Naive thymus-derived CD8-positive, alpha-beta T cell (primary cell): ENCODE measurements at regions not wholly inside any gene's neighbourhood (a gene's known extent, or its start where the extent isn't known, plus 50 kb on each side); places are given as distances from the start of the nearest gene placed in this dataset.
"Not testable (repeated sequence)": the region's sequence is repeated elsewhere in the genome, so short reads cannot be mapped to it uniquely, and the experiment has no call there.

ENCODE experiments used
- ATAC-seq, 2 donors: fragments of 150-1000 bp; cut with Tn5 transposase in 1 of 2; sonication (Bioruptor Pico), chemical (Tn5 transposase) in 1 of 2; 1 replicate in 1 of 2; 2 replicates in 1 of 2; pipeline ENCODE4 v1.10.0; 2021; ENCODE audit warnings: mild to moderate bottlenecking in 2 of 2, moderate library complexity in 2 of 2
- POLR2A ChIA-PET: fragments of 350-600 bp; sonication (Branson Sonifier 250); formaldehyde crosslinking; loops from one replicate; lab custom pipeline; 2021; ENCODE audit warnings: antibody characterized with exemption; lab: Charles Lee
- DNase-seq, 10 donors: peaks; one replicate each; pipeline versions ENCODE4 v3.0.0 to v3.0.0-alpha.2; 2020 to 2022
- H3K27ac Mint-ChIP-seq, 10 donors: one replicate each; pipeline ENCODE4 v1.8.0; 2020 to 2022; ENCODE audit warnings: mild to moderate bottlenecking in 10 of 10, mixed read lengths in 10 of 10, moderate library complexity in 4 of 10, inconsistent platforms in 1 of 10
- H3K27me3 Mint-ChIP-seq, 5 donors: one replicate each; pipeline ENCODE4 v1.8.0; 2021 to 2022; ENCODE audit warnings: mixed read lengths in 5 of 5
- H3K36me3 Mint-ChIP-seq, 3 donors: one replicate each; pipeline ENCODE4 v1.8.0; 2020 to 2022; ENCODE audit warnings: mixed read lengths in 3 of 3, mild to moderate bottlenecking in 2 of 3, inconsistent platforms in 1 of 3
- H3K4me1 Mint-ChIP-seq, 4 donors: one replicate each; pipeline ENCODE4 v1.8.0; 2021 to 2022; ENCODE audit warnings: mixed read lengths in 4 of 4
- H3K4me3 Mint-ChIP-seq, 10 donors: one replicate each; pipeline ENCODE4 v1.8.0; 2020 to 2022; ENCODE audit warnings: mild to moderate bottlenecking in 10 of 10, mixed read lengths in 10 of 10, moderate library complexity in 6 of 10, inconsistent platforms in 1 of 10
- H3K9me3 Mint-ChIP-seq, 9 donors: one replicate each; pipeline ENCODE4 v1.8.0; 2020 to 2022; ENCODE audit warnings: mixed read lengths in 9 of 9, mild to moderate bottlenecking in 3 of 9, inconsistent platforms in 1 of 9, moderate library complexity in 1 of 9

DNA sequence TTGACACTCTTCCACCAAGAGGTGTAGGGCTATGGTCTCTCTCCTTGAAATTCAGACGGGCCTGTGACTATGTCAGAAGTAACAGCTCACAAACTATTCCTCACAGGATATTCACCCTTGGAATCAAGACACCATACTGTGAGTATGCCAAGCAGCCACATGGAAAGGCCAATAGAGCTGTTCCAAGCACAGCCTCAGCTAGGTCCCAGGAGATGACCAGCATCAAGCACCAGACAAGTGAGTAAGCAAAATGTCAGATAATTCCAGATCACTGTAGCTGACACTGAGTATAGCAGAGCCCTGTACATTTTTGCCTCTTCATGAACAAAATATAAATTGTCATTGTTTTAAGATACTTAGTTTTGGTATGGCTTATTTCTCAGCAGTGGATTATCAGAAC lies 88.1 kb upstream of the KCND2 start:
- Mint-ChIP-seq H3K4me3 (no peak overlapping the region), H3K36me3 (no peaks in the 10 kb centered on the region), H3K27ac (no peak overlapping the region), H3K27me3 (no peaks in the 10 kb centered on the region), H3K4me1 (no peaks in the 10 kb centered on the region), H3K9me3 (peaks cover 0 to 11% (median 3%) of the 10 kb centered on the region in 9 donors)
- ATAC-seq (no peak), DNase-seq (no peak)
- POLR2A ChIA-PET, result no interaction called here

DNA sequence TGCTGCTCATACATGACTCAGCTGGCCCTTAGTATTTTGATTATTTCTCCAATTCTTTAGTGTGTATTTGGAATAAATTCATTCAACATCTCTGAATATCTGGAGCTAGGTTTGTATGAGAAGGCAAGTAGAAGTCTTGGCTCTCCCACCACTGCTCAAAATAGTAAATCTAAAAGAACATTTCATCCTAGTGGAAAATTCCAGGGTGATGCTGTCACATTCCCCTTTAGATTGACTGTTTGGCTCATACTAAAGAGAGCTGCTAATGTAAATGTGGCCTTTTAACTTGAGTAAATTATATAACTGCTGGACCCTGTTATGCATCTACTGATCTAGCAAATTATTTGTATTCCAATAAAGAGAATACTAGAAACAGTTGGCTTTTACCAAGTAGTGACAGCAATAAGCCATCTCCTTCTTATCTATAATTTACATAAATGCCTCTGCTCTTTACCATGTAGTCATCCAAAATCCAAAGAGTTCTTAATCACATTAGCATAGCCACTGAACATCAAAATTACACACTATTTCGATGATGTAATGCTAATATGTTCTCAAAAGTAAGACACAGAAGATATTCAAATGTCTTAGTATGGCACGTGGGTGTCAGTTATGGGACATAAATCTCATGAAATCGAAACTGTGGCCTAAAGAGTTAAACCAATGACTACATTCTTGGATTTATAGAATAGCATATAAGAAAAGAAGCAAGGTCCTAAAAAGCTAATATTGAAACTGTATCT lies 86.9 kb upstream of the KCND2 start:
- H3K9me3 Mint-ChIP-seq, result peaks cover 0 to 11% (median 3%) of the 10 kb centered on the region in 9 donors
- POLR2A ChIA-PET, result no interaction called here

DNA sequence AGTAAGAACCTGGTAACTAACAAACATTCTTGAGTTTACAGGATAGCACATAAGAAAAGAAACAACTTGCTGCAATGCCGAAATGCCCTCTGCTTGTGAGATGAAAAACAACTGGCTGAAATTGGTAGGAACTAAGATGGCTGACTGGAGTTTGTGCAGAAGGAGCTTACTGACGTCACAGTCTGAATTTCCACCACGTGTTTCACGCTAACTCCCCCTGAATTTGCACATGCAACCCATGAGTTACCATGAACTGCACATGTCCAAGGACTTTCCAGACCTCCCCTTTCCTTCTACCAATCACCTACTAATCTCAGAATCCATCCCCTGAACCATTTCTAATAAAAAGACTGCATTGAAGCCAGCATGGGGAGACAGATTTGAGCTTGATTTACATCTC lies 86.3 kb upstream of the KCND2 start:
- ATAC-seq (no peak), DNase-seq (no peak)
- POLR2A ChIA-PET, result no interaction called here
- no peaks in the 10 kb centered on the region for H3K27me3 Mint-ChIP-seq
- no peak overlapping the region for H3K27ac Mint-ChIP-seq
- H3K4me1 Mint-ChIP-seq, result no peaks in the 10 kb centered on the region
- no peaks in the 10 kb centered on the region for H3K36me3 Mint-ChIP-seq
- peaks cover 0 to 11% (median 3%) of the 10 kb centered on the region in 9 donors for H3K9me3 Mint-ChIP-seq
- no peak overlapping the region for H3K4me3 Mint-ChIP-seq

More for the DNA sequence above, 86.9 kb upstream of the KCND2 start:
- Mint-ChIP-seq H3K27me3 (no peaks in the 10 kb centered on the region), H3K4me3 (no peak overlapping the region), H3K4me1 (no peaks in the 10 kb centered on the region), H3K27ac (no peak overlapping the region), H3K36me3 (no peaks in the 10 kb centered on the region)
- ATAC-seq (no peak), DNase-seq (no peak)

- no peak overlapping the region for H3K4me3 Mint-ChIP-seq
- DNase-seq, result no peak
- H3K27ac Mint-ChIP-seq, result no peak overlapping the region
- POLR2A ChIA-PET, result no interaction called here
- H3K9me3 Mint-ChIP-seq, result peaks cover 0 to 8% (median 2%) of the 10 kb centered on the region in 9 donors
- no peaks in the 10 kb centered on the region for H3K36me3 Mint-ChIP-seq
- no peak for ATAC-seq
- no peaks in the 10 kb centered on the region for H3K4me1 Mint-ChIP-seq
- no peaks in the 10 kb centered on the region for H3K27me3 Mint-ChIP-seq
Measured at GRCh38 chr7:120189623-120190022, 83.4 kb upstream of the KCND2 start.

DNA sequence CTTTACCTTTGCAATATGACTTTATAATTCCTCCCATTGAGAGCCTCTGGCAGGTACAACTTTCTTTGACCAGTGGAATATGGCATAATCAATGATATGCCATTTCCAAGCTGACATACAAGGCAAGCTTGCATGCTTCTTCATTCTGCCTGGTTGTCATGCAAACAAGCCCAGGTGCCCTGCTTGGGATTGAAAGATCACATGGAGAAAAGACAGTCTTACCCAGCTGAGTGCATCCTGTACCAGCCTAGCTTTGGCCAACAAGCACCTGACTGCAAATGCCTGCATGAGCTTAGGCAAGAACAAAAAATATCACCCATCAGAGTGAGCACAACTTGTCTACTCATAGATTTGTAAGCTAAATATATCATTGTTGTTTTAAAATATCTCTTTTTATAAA lies 82.9 kb upstream of the KCND2 start:
- ATAC-seq (no peak), DNase-seq (no peak)
- no peaks in the 10 kb centered on the region for H3K4me1 Mint-ChIP-seq
- no peaks in the 10 kb centered on the region for H3K27me3 Mint-ChIP-seq
- no peaks in the 10 kb centered on the region for H3K36me3 Mint-ChIP-seq
- no peak overlapping the region for H3K4me3 Mint-ChIP-seq
- H3K27ac Mint-ChIP-seq, result no peak overlapping the region
- peaks cover 0 to 11% (median 2%) of the 10 kb centered on the region in 9 donors for H3K9me3 Mint-ChIP-seq
- POLR2A ChIA-PET, result no interaction called here

GRCh38 chr7:120190566-120190965 lies 82.4 kb upstream of the KCND2 start:
- H3K4me1 Mint-ChIP-seq, result no peaks in the 10 kb centered on the region
- H3K9me3 Mint-ChIP-seq, result peaks cover 0 to 10% (median 2%) of the 10 kb centered on the region in 9 donors
- DNase-seq (no peak), ATAC-seq (no peak)
- H3K27me3 Mint-ChIP-seq, result no peaks in the 10 kb centered on the region
- POLR2A ChIA-PET, result no interaction called here
- no peak overlapping the region for H3K27ac Mint-ChIP-seq
- no peak overlapping the region for H3K4me3 Mint-ChIP-seq
- no peaks in the 10 kb centered on the region for H3K36me3 Mint-ChIP-seq

- DNase-seq, H3K36me3 Mint-ChIP-seq, H3K27ac Mint-ChIP-seq, H3K4me3 Mint-ChIP-seq, POLR2A ChIA-PET, H3K4me1 Mint-ChIP-seq, H3K27me3 Mint-ChIP-seq, ATAC-seq: not testable (repeated sequence)
- peaks cover 0 to 11% (median 2%) of the 10 kb centered on the region in 9 donors for H3K9me3 Mint-ChIP-seq
Measured at GRCh38 chr7:120191423-120191822, 81.6 kb upstream of the KCND2 start.

- no peaks in the 10 kb centered on the region for H3K4me1 Mint-ChIP-seq
- peaks cover 0 to 7% (median 0%) of the 10 kb centered on the region in 9 donors for H3K9me3 Mint-ChIP-seq
- no peaks in the 10 kb centered on the region for H3K27me3 Mint-ChIP-seq
- ATAC-seq, result no peak
- H3K27ac Mint-ChIP-seq, result no peak overlapping the region
- no peak for DNase-seq
- POLR2A ChIA-PET, result no interaction called here
- no peaks in the 10 kb centered on the region for H3K36me3 Mint-ChIP-seq
- no peak overlapping the region for H3K4me3 Mint-ChIP-seq
Measured at GRCh38 chr7:120201290-120201689, 71.7 kb upstream of the KCND2 start.

DNA sequence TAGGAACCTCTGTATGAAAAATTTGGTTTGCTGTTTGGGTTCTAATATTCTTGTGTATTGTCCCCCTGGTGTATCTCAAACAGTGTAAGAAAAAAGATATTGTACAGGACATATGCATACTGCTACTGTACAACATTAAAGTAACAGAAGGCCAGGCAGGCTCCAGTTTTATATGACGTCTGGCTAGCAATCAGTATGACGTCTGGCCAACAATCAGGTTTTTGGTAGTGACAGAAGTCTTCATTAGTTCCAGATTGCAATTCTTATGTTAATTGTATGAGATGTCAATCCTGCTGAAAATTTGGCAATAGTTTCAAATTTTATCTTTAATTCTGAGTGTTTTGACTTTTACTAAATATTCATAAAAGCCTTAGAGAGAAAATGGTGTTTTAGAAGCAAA lies 67.9 kb upstream of the KCND2 start:
- POLR2A ChIA-PET, result no interaction called here
- no peaks in the 10 kb centered on the region for H3K27me3 Mint-ChIP-seq
- no peaks in the 10 kb centered on the region for H3K36me3 Mint-ChIP-seq
- no peak for ATAC-seq
- no peaks in the 10 kb centered on the region for H3K4me1 Mint-ChIP-seq
- no peak overlapping the region for H3K27ac Mint-ChIP-seq
- no peak for DNase-seq
- H3K9me3 Mint-ChIP-seq, result peaks cover 0 to 22% (median 8%) of the 10 kb centered on the region in 9 donors
- no peak overlapping the region for H3K4me3 Mint-ChIP-seq

- no peaks in the 10 kb centered on the region for H3K27me3 Mint-ChIP-seq
- DNase-seq (no peak), ATAC-seq (no peak)
- POLR2A ChIA-PET, result no interaction called here
- H3K9me3 Mint-ChIP-seq, result peaks cover 0 to 30% (median 15%) of the 10 kb centered on the region in 9 donors
- H3K4me3 Mint-ChIP-seq, result no peak overlapping the region
- no peaks in the 10 kb centered on the region for H3K36me3 Mint-ChIP-seq
- H3K4me1 Mint-ChIP-seq, result no peaks in the 10 kb centered on the region
- H3K27ac Mint-ChIP-seq, result no peak overlapping the region
Measured at GRCh38 chr7:120207037-120207436, 65.9 kb upstream of the KCND2 start.

DNA sequence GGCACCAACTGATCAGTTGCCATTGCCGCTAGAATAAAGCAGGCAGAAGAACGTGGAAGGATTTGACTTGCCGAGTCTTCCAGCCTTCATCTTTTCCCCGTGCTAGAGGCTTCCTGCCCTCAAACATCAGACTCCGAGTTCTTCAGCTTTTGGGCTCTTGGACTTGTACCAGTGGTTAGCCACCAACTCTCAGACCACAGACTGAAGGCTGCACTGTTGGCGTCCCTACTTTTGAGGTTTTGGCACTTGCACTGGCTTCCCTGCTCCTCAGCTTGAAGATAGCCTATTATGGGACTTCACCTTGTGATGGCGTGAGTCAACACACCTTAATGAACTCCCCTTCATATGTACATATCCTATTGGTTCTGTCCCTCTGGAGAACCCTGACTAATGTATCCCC lies 57.3 kb upstream of the KCND2 start:
- ATAC-seq, result no peak
- Mint-ChIP-seq H3K27ac (no peak overlapping the region), H3K9me3 (peaks cover 0 to 17% (median 9%) of the 10 kb centered on the region in 9 donors), H3K4me3 (no peak overlapping the region), H3K36me3 (no peaks in the 10 kb centered on the region), H3K27me3 (no peaks in the 10 kb centered on the region), H3K4me1 (no peaks in the 10 kb centered on the region)
- no peak for DNase-seq
- POLR2A ChIA-PET, result no interaction called here

GRCh38 chr7:120216947-120217346 lies 56.0 kb upstream of the KCND2 start:
- POLR2A ChIA-PET, result no interaction called here
- Mint-ChIP-seq H3K27me3 (no peaks in the 10 kb centered on the region), H3K4me1 (no peaks in the 10 kb centered on the region), H3K4me3 (no peak overlapping the region), H3K27ac (no peak overlapping the region), H3K9me3 (peaks cover 0 to 16% (median 4%) of the 10 kb centered on the region in 9 donors), H3K36me3 (no peaks in the 10 kb centered on the region)
- no peak for ATAC-seq
- no peak for DNase-seq

GRCh38 chr7:120218712-120219111 lies 54.3 kb upstream of the KCND2 start:
- no peaks in the 10 kb centered on the region for H3K4me1 Mint-ChIP-seq
- POLR2A ChIA-PET, result no interaction called here
- no peak overlapping the region for H3K4me3 Mint-ChIP-seq
- no peaks in the 10 kb centered on the region for H3K27me3 Mint-ChIP-seq
- DNase-seq (no peak), ATAC-seq (no peak)
- no peaks in the 10 kb centered on the region for H3K36me3 Mint-ChIP-seq
- H3K27ac Mint-ChIP-seq, result no peak overlapping the region
- H3K9me3 Mint-ChIP-seq, result peaks cover 0 to 9% (median 0%) of the 10 kb centered on the region in 9 donors

DNA sequence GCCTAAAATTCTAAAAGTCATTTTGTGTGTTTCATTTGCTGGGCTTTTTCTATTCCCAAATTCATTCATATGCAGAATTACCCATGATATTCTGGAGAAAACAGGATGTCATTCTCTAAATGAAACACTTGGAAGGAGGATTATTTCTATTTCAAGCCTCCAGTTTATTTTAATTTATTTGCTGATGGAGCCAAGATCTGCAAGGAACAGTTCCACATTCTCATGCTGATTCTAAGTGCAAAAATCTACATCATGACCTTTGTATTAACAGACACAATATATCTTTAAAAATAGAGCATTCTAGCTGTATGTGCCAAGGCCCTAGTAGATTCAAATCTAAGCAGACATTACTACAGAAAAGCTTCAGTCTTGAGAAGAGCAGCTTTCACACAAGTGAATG lies 51.3 kb upstream of the KCND2 start:
- DNase-seq, result no peak
- H3K27me3 Mint-ChIP-seq, result no peaks in the 10 kb centered on the region
- no peaks in the 10 kb centered on the region for H3K4me1 Mint-ChIP-seq
- no peak overlapping the region for H3K4me3 Mint-ChIP-seq
- ATAC-seq, result no peak
- H3K9me3 Mint-ChIP-seq, result peaks cover 0 to 9% (median 0%) of the 10 kb centered on the region in 9 donors
- H3K36me3 Mint-ChIP-seq, result no peaks in the 10 kb centered on the region
- no peak overlapping the region for H3K27ac Mint-ChIP-seq
- POLR2A ChIA-PET, result no interaction called here
